ENCODE measurements at regions not wholly inside any gene's neighbourhood (a gene's known extent, or its start where the extent isn't known, plus 50 kb on each side); places are given as distances from the start of the nearest gene placed in this dataset.
"Not testable (repeated sequence)": the region's sequence is repeated elsewhere in the genome, so short reads cannot be mapped to it uniquely, and the experiment has no call there.

DNA sequence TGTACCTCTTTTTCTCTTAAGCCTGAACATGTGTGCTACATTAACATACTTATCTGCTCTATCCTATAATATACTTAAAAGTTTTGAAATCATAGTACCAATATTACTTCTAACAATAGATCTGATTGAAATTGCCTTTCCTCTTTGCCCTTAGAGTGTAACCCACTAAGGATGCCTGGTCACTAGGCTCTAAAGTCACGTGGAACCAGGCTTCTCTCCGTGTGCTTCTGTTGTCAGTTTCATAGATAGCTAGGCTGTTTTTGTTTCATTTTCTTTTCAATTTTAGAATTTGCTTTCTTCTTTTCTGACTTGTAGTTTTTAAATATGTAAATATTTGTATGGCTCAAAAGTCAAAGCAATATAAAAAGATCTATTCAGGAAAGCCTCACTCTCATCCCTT lies 100.5 kb upstream of the PZP start:
- not testable (repeated sequence) for DNase-seq (ENCODE audit: low read depth in 3 of 3)

DNA sequence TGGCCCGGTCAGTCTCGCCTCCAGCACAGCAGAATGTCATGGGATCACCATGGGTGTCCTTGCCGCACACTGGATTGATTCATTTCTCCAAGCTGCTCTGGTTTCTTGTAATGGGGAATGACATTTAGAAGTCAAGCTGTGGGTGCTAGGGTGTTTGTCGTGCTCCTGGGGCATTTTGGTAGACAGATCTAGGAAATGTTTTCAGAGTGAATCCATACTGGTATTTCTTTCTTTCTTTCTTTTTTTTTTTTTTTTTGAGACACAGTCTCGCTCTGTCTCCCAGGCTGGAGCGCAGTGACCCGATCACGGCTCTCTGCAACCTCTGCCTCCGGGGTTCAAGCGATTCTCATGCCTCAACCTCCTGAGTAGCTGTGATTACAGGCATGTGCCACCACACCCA lies 100.0 kb upstream of the PZP start:
- not testable (repeated sequence) for DNase-seq (ENCODE audit: low read depth in 3 of 3)

DNA sequence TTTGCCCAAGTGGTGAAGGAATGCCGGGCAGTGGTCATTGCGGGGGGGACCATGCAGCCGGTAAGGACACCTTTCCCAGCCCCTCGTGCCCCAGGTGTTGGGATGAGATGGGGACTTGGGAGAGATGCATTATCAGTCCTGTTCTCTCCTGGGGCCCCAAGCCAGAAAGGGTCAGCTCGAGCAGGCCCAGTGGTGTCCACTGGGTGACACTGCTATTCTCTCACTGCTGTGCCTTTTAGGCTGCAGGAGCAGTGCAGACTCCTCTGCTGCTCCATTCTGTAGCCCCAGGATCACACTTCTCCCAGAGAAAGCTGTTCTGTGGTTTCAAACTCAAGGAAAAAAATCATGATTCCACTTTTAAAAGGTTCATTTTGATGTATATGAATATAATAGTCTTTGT lies 99.1 kb upstream of the PZP start:
- not testable (repeated sequence) for DNase-seq (ENCODE audit: low read depth in 3 of 3)

DNA sequence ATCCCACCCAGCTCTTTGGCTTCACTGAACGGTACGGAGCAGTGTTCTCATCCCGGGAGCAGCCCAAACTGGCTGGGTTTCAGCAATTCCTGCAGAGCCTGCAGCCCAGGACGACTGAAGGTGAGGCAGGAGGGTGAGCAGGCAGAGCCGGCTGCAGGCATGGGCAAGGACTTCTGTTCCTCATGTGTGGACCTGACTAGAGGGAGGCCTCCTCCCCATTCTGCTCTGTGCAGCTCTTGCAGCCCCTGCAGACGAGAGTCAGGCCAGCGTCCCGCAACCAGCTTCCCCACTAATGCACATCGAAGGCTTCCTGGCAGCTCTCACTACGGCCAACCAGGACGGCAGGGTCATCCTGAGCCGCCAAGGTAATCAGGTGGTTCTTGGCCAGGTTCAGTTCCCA lies 97.8 kb upstream of the PZP start:
- DNase-seq (ENCODE audit: low read depth in 3 of 3) = not testable (repeated sequence)

DNA sequence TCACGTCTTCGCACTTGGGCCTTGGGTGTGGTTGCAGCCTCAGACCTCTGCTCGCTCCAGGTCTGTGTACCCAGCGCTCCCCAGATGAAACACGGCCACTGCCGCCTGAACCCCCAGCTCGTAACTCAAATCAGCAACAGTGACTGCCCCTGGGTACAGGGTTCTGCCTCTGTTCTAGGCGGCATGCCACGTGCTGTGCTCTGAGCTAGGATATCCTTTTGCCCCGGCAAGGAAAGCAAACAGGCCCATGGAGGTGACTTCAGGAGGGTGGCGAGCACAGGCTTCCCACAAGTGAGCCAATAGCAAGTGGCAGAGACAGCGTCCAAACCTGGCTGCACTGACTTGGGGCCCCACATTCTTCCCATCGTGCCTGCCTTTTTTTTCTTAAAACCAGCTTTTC lies 96.3 kb upstream of the PZP start:
- DNase-seq (ENCODE audit: low read depth in 3 of 3) = not testable (repeated sequence)

DNA sequence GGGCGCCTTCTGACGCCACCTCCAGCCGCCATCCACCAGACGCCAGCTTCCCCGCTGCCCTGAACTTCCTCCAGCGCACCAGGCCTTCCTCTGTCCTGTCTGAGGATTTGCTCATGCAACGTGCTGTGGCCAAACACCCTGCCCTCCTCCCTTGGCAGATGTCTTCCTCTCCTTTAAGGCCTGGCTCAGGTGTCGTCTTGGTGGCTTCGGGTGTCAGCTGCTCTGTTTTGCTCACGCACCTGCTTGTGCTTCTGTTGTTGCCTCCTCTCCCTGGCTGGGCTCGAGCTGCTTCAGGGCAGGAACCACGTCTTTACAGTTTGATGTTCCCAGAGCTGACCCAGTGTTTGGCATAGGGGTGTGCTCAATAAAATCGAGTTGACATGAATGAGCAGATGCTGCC lies 87.7 kb upstream of the PZP start:
- DNase-seq (ENCODE audit: low read depth in 3 of 3) = not testable (repeated sequence)

DNA sequence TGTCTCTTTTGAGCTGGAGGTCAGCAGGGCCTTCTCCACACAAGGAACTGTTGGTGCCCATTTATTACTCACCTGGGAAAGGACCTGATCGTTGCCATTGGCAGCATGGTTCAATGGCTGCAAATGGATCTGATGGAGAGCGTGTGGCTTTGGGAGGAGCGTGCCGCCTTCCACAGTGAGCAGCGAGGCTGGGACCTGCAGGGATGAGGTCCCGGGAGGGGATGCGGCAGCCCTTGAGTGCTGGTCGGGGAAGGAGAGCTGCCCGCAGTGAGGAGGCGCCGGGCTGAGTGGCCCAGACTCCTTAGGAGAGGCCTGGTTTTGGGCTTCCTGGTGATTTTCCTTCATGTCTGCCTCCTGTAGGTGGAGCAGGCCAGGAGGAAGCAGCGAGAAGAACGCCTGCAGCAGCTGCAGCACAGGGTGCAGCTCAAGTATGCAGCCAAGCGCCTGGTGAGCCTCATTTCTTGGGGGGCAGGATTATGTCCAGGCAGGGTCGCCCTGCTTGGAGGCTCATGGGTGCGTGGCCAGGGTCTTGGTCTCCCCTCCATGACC lies 86.0 kb upstream of the PZP start:
- not testable (repeated sequence) for DNase-seq (ENCODE audit: low read depth in 3 of 3)

DNA sequence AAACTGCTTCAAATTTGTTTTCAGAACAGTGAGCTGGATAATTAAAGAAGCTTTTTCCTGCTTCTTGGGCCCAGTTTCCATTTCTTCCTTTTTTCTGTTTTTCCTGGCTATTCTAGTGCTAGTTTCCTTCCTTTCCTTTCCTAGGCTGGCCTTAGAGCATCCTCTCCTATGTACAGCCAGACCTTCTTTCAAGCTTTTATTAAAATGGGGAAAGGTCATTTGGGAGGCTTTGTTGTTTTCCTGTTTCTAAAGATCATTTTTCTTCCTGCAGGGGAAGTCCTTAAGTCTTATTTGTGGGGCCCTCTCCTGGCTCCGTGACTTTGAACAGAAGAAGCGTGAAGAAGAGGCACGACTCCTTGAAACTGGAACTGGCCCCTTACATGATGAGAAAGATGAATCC lies 85.2 kb upstream of the PZP start:
- DNase-seq (ENCODE audit: low read depth in 3 of 3) = not testable (repeated sequence)

DNA sequence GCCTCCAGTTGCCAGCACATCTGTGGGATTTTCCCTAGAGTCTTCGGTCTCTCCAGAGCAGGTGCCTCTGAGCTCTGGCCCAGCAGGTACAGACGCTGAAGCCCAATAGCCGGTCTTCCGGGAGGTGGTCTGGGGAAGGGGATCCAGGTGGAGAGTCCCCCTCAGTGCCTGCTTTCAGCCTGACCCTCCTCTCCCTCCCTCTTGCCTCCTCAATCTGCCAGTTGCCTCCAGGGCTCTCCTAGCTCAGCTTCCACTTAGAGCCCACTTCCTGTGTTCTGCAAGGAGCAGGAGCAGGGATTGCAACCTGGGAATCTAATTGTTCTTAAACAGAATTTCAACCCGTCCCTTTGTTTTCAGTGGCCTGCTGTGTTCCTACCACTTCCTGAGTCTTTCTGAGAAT lies 81.8 kb upstream of the PZP start:
- DNase-seq (ENCODE audit: low read depth in 3 of 3) = not testable (repeated sequence)

DNA sequence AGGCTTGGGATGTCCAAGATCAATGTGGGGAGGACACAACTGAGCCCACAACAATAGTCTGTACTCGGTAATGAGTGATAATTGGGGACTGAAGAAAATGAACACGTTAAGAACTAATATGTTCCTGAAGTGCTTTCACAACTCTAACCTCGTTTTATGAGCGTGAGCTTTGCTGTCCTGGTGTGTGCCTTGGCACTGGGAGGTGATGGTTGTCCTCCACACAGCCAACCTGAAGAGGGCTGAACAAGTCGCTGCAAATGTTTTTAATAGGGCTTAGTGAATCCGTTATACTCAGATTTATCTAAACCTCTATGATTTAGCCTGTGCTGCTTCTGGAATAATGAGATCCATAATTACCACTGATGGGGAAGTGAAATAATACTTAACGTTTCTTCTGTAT lies 76.5 kb upstream of the PZP start:
- DNase-seq (ENCODE audit: low read depth in 3 of 3) = not testable (repeated sequence)

DNA sequence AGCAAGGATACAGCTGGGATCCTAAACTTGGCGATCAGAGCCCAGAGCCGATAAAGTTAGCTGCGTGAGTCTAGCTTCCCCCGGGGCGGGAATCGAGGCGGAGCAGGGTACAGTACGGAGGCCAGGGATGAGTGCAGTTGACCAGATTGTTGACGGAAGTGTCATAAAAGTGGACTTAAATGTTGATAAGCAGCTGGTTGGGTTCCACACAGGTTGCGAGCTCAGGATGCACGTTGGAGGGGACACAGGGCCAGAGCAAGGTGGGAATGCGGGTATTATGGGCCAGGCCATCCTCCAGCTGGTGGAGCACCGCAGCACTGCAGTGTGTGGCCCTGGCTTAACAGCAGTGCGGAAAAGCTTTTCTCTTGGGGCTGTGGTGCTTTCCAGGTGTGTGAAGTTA lies 76.0 kb upstream of the PZP start:
- not testable (repeated sequence) for DNase-seq (ENCODE audit: low read depth in 3 of 3)

DNA sequence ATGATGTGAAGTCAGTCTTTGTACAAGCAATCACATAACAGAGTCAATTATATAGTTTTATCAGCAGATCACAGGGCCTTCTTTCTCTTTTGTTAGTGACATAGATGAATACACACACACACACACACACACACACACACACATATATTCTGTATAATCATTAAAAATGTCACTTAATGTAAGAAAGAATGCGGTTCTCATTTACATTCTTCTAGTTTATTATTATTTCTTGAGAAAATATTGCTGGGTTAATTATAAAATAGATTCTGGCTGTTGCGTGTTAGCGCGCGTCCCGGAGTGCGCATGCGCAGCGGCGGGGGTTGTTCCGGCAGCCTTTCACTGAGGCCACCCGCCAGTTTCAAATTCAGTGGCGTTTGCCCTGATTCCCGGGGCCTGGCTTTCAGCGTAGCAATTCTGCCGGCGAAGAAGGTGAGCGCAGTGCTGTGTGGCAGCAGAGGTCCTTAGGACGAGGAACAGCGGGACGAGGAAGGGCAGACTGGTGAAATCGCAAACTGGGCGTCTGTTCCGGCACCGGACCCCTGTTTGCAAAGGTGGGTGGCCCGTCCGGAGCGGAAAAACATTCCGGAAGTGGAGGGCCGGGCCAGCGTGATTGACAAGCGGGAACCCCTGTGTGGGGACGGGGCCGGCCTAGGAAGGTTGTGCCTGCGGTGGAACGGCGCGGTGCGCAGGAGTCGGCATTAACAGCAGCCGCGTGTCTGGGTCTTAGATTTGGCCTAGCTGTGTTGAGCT lies 75.3 kb upstream of the PZP start:
- DNase-seq (ENCODE audit: low read depth in 3 of 3) = peak; percentile 40 to 76 (median 43)

DNA sequence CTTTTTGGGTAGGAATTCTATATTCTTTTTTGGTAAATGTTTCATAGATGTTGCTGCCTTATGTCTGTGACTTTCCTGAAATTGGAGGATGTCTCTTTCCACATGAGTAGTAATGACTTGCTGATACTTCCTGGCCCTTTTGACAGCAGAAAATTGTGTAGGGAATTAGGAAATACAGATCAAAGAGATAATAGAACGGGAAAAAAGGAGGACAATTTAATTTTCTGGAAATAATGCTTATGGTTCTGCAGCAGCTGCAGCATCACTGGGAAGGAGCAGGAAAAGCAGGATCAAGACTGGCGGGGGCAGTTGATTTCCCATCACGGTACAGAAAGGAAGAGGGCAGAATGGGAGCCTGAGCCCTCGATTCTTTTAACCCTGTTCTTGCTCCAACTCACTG lies 68.8 kb upstream of the PZP start:
- no peak for DNase-seq (ENCODE audit: low read depth in 3 of 3)

DNA sequence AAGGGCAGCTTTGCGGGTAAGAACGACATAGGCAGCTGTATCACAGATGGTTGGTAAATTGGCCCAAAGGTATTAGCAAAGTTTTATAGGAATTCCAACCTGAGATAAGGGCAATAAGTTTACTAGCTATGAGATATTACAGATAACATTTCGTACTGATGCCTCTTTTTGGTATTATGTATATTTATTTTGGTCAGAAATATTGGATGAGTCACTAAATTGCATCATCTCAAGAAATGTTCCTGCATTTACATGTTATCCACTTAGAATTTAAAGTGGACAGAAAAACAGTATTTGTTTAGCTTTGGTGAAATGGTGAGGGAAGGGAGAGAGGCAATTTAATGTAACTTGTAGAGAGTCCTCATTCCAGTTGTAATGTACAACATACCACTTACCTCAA lies 65.1 kb upstream of the PZP start:
- no peak for DNase-seq (ENCODE audit: low read depth in 3 of 3)

DNA sequence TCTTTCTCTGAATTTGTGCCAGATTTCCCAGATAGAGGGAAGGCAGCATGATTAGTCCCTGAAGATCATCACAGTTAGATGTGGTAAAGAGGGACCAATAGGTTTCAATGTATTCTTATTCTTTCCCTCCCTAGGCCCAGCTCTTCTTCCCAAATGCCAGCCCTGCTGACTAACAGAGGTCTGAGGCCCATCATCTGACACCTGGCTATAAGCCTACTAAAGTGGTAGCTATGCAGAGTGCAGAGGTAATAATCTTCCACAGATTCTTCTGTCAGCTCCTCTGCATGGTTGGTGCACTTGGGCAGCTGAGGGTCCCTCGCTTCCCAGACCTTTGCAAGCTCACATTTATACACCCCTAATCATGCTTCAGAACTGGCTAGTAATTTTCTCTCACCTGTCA lies 63.7 kb upstream of the PZP start:
- DNase-seq (ENCODE audit: low read depth in 3 of 3) = no peak

DNA sequence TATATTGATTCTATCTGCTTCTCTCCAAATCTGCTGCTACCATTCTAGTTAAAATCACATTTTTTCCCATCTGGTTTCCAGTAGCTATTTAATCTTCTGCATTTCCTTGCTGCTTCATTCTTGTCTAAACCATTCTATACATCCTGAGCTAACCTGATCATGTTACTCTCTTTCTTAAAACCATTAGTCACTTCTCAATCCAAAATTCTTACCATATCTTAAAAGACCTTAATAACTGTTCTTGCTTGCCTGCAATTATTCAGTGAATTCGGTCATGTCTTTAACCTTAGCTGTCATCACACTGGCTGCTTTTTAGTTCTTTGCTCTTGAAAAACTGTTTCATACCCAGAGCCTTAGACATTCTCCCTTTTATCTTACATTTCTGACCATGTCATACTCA lies 56.4 kb upstream of the PZP start:
- DNase-seq (ENCODE audit: low read depth in 3 of 3) = no peak

DNA sequence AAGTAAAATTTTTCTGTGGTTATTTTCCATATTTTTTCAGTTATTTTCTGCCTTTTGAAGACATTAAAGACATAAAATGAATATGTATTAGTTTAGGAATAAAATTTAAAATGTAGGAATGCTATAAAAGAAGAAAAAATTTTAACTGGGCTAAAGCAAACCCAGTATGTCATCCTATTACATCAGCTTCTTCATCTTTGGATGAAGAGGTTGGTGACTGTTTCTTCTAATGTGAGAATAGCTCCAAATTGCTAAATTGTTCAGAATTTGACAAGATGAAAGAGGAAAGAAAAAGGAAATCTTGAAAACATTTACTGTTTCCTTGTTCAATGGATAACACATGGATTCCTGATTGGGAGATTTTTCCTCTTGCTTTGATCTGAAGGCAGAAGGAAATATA lies 52.7 kb upstream of the PZP start:
- no peak for DNase-seq (ENCODE audit: low read depth in 3 of 3)

DNA sequence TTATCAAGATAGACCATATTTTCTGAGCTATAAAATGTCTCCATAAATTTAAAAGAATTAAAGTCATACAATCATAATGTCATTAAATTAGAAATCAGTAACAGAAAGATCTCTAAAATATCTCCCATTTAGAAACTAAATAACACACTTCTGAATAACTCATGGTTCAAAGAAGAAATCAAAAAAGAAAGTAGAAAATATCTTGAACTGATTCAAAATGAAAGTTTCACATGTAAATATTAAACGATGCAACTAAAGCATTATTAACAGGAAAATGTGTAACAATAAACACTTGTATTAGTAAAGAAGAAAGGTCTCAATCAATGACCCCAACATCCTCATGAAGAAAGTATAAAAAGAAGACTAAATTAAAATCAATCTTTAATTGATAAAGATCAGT lies 50.5 kb upstream of the PZP start:
- DNase-seq (ENCODE audit: low read depth in 3 of 3) = no peak

Data from stimulated activated CD4-positive, alpha-beta T cell treated with anti-CD3 and anti-CD28 coated beads, TNF-alpha, amount 100 ng/mL, for 48 hours (primary cell).